ENCODE measurements at regions not wholly inside any gene's neighbourhood (a gene's known extent, or its start where the extent isn't known, plus 50 kb on each side); places are given as distances from the start of the nearest gene placed in this dataset.
A peak's percentile ranks its signal among the peaks of the same experiment; 100 is the strongest.

GRCh38 chr16:73616770-73617169, 568.8 kb upstream of the ZFHX3 start:
- peaks cover 4% of the 10 kb centered on the region for H3K4me1 ChIP-seq (ENCODE audit: control insufficient read depth, insufficient read depth, low read length)
- no peak overlapping the region for H3K4me3 ChIP-seq (ENCODE audit: insufficient read depth, low read depth, low read length)
- no peaks in the 10 kb centered on the region for H3K9me3 ChIP-seq (ENCODE audit: control insufficient read depth, low read length)
- 92 to 95% methylated on average over 6 of the region's 6 CpGs for WGBS, 2 experiments
- no peak overlapping the region for H3K27ac ChIP-seq (ENCODE audit: insufficient read depth, low read depth, low read length, poor library complexity, severe bottlenecking)
- no peaks in the 10 kb centered on the region for H3K36me3 ChIP-seq (ENCODE audit: control insufficient read depth, insufficient read depth, low read length)
- H3K27me3 ChIP-seq (ENCODE audit: control insufficient read depth, insufficient read depth, low read length, poor library complexity, severe bottlenecking): no peaks in the 10 kb centered on the region

GRCh38 chr16:73616166-73616753, 568.3 kb upstream of the ZFHX3 start:
- no peak overlapping the region for H3K4me3 ChIP-seq (ENCODE audit: insufficient read depth, low read depth, low read length)
- WGBS, 2 experiments: 91% methylated on average over 3 to 5 of the region's 5 CpGs
- H3K27me3 ChIP-seq (ENCODE audit: control insufficient read depth, insufficient read depth, low read length, poor library complexity, severe bottlenecking): no peaks in the 10 kb centered on the region
- no peak overlapping the region for H3K27ac ChIP-seq (ENCODE audit: insufficient read depth, low read depth, low read length, poor library complexity, severe bottlenecking)
- H3K36me3 ChIP-seq (ENCODE audit: control insufficient read depth, insufficient read depth, low read length): no peaks in the 10 kb centered on the region
- no peaks in the 10 kb centered on the region for H3K9me3 ChIP-seq (ENCODE audit: control insufficient read depth, low read length)
- H3K4me1 ChIP-seq (ENCODE audit: control insufficient read depth, insufficient read depth, low read length): peaks cover 4% of the 10 kb centered on the region

- H3K27me3 ChIP-seq (ENCODE audit: control insufficient read depth, insufficient read depth, low read length, poor library complexity, severe bottlenecking): no peaks in the 10 kb centered on the region
- 76 to 79% methylated on average over 14 of the region's 14 CpGs for WGBS, 2 experiments
- peaks cover 4% of the 10 kb centered on the region for H3K4me1 ChIP-seq (ENCODE audit: control insufficient read depth, insufficient read depth, low read length)
- H3K9me3 ChIP-seq (ENCODE audit: control insufficient read depth, low read length): no peaks in the 10 kb centered on the region
- H3K36me3 ChIP-seq (ENCODE audit: control insufficient read depth, insufficient read depth, low read length): no peaks in the 10 kb centered on the region
- H3K4me3 ChIP-seq (ENCODE audit: insufficient read depth, low read depth, low read length): no peak overlapping the region
- H3K27ac ChIP-seq (ENCODE audit: insufficient read depth, low read depth, low read length, poor library complexity, severe bottlenecking): no peak overlapping the region
These were observed 567.4 kb upstream of the ZFHX3 start for GRCh38 chr16:73615071-73615940.

- Histone ChIP-seq H3K27ac (ENCODE audit: insufficient read depth, low read depth, low read length, poor library complexity, severe bottlenecking) (no peak overlapping the region), H3K27me3 (ENCODE audit: control insufficient read depth, insufficient read depth, low read length, poor library complexity, severe bottlenecking) (no peaks in the 10 kb centered on the region), H3K4me1 (ENCODE audit: control insufficient read depth, insufficient read depth, low read length) (peaks cover 4% of the 10 kb centered on the region), H3K9me3 (ENCODE audit: control insufficient read depth, low read length) (no peaks in the 10 kb centered on the region), H3K36me3 (ENCODE audit: control insufficient read depth, insufficient read depth, low read length) (no peaks in the 10 kb centered on the region), H3K4me3 (ENCODE audit: insufficient read depth, low read depth, low read length) (no peak overlapping the region)
- WGBS, 2 experiments: 95% methylated on average over 4 of the region's 4 CpGs
These were observed 566.2 kb upstream of the ZFHX3 start for GRCh38 chr16:73614131-73614530.

GRCh38 chr16:73610605-73611156, 562.8 kb upstream of the ZFHX3 start:
- H3K4me1 ChIP-seq (ENCODE audit: control insufficient read depth, insufficient read depth, low read length): peaks cover 4% of the 10 kb centered on the region
- no peaks in the 10 kb centered on the region for H3K9me3 ChIP-seq (ENCODE audit: control insufficient read depth, low read length)
- no peak overlapping the region for H3K4me3 ChIP-seq (ENCODE audit: insufficient read depth, low read depth, low read length)
- H3K36me3 ChIP-seq (ENCODE audit: control insufficient read depth, insufficient read depth, low read length): no peaks in the 10 kb centered on the region
- 72 to 74% methylated on average over 4 of the region's 5 CpGs for WGBS, 2 experiments
- no peak overlapping the region for H3K27ac ChIP-seq (ENCODE audit: insufficient read depth, low read depth, low read length, poor library complexity, severe bottlenecking)
- no peaks in the 10 kb centered on the region for H3K27me3 ChIP-seq (ENCODE audit: control insufficient read depth, insufficient read depth, low read length, poor library complexity, severe bottlenecking)

- H3K27ac ChIP-seq (ENCODE audit: insufficient read depth, low read depth, low read length, poor library complexity, severe bottlenecking): no peak overlapping the region
- no peak overlapping the region for H3K4me3 ChIP-seq (ENCODE audit: insufficient read depth, low read depth, low read length)
- H3K27me3 ChIP-seq (ENCODE audit: control insufficient read depth, insufficient read depth, low read length, poor library complexity, severe bottlenecking): no peaks in the 10 kb centered on the region
- no peaks in the 10 kb centered on the region for H3K9me3 ChIP-seq (ENCODE audit: control insufficient read depth, low read length)
- peaks cover 5% of the 10 kb centered on the region for H3K4me1 ChIP-seq (ENCODE audit: control insufficient read depth, insufficient read depth, low read length)
- no peaks in the 10 kb centered on the region for H3K36me3 ChIP-seq (ENCODE audit: control insufficient read depth, insufficient read depth, low read length)
- 88 to 90% methylated on average over 9 of the region's 9 CpGs for WGBS, 2 experiments
These were observed 562.2 kb upstream of the ZFHX3 start for GRCh38 chr16:73610160-73610559.

GRCh38 chr16:73608911-73609310, 561.0 kb upstream of the ZFHX3 start:
- Histone ChIP-seq H3K9me3 (ENCODE audit: control insufficient read depth, low read length) (no peaks in the 10 kb centered on the region), H3K4me1 (ENCODE audit: control insufficient read depth, insufficient read depth, low read length) (peaks cover 6% of the 10 kb centered on the region), H3K27ac (ENCODE audit: insufficient read depth, low read depth, low read length, poor library complexity, severe bottlenecking) (no peak overlapping the region), H3K36me3 (ENCODE audit: control insufficient read depth, insufficient read depth, low read length) (no peaks in the 10 kb centered on the region), H3K4me3 (ENCODE audit: insufficient read depth, low read depth, low read length) (no peak overlapping the region), H3K27me3 (ENCODE audit: control insufficient read depth, insufficient read depth, low read length, poor library complexity, severe bottlenecking) (no peaks in the 10 kb centered on the region)
- 81 to 89% methylated on average over 8 of the region's 8 CpGs for WGBS, 2 experiments

GRCh38 chr16:73605309-73605708, 557.4 kb upstream of the ZFHX3 start:
- no peaks in the 10 kb centered on the region for H3K36me3 ChIP-seq (ENCODE audit: control insufficient read depth, insufficient read depth, low read length)
- no peaks in the 10 kb centered on the region for H3K9me3 ChIP-seq (ENCODE audit: control insufficient read depth, low read length)
- H3K4me1 ChIP-seq (ENCODE audit: control insufficient read depth, insufficient read depth, low read length): peaks cover 6% of the 10 kb centered on the region
- peak overlapping the region; percentile 74 for H3K27ac ChIP-seq (ENCODE audit: insufficient read depth, low read depth, low read length, poor library complexity, severe bottlenecking)
- no peak overlapping the region for H3K4me3 ChIP-seq (ENCODE audit: insufficient read depth, low read depth, low read length)
- no peaks in the 10 kb centered on the region for H3K27me3 ChIP-seq (ENCODE audit: control insufficient read depth, insufficient read depth, low read length, poor library complexity, severe bottlenecking)
- WGBS, 2 experiments: 79 to 83% methylated on average over 5 of the region's 5 CpGs

GRCh38 chr16:73601911-73602310, 554.0 kb upstream of the ZFHX3 start:
- Histone ChIP-seq H3K4me3 (ENCODE audit: insufficient read depth, low read depth, low read length) (no peak overlapping the region), H3K27me3 (ENCODE audit: control insufficient read depth, insufficient read depth, low read length, poor library complexity, severe bottlenecking) (no peaks in the 10 kb centered on the region), H3K27ac (ENCODE audit: insufficient read depth, low read depth, low read length, poor library complexity, severe bottlenecking) (no peak overlapping the region), H3K36me3 (ENCODE audit: control insufficient read depth, insufficient read depth, low read length) (no peaks in the 10 kb centered on the region), H3K9me3 (ENCODE audit: control insufficient read depth, low read length) (no peaks in the 10 kb centered on the region), H3K4me1 (ENCODE audit: control insufficient read depth, insufficient read depth, low read length) (peaks cover 6% of the 10 kb centered on the region)
- 96 to 97% methylated on average over 3 of the region's 3 CpGs for WGBS, 2 experiments

- no peak overlapping the region for H3K4me3 ChIP-seq (ENCODE audit: insufficient read depth, low read depth, low read length)
- H3K9me3 ChIP-seq (ENCODE audit: control insufficient read depth, low read length): no peaks in the 10 kb centered on the region
- 96% methylated on average over 2 of the region's 2 CpGs for WGBS, 2 experiments
- H3K4me1 ChIP-seq (ENCODE audit: control insufficient read depth, insufficient read depth, low read length): peaks cover under 1% of the 10 kb centered on the region
- no peaks in the 10 kb centered on the region for H3K27me3 ChIP-seq (ENCODE audit: control insufficient read depth, insufficient read depth, low read length, poor library complexity, severe bottlenecking)
- no peak overlapping the region for H3K27ac ChIP-seq (ENCODE audit: insufficient read depth, low read depth, low read length, poor library complexity, severe bottlenecking)
- no peaks in the 10 kb centered on the region for H3K36me3 ChIP-seq (ENCODE audit: control insufficient read depth, insufficient read depth, low read length)
These were observed 551.9 kb upstream of the ZFHX3 start for GRCh38 chr16:73599870-73600269.

All from ectodermal cell (in vitro differentiated cells).